Endothelial cell (in vitro differentiated cells): ENCODE measurements at regions not wholly inside any gene's neighbourhood (a gene's known extent, or its start where the extent isn't known, plus 50 kb on each side); places are given as distances from the start of the nearest gene placed in this dataset.

ENCODE experiments used
- DNase-seq: peaks from one replicate; pipeline ENCODE4 v3.0.0; 2021; ENCODE audit warnings: low spot score
- H3K27ac Mint-ChIP-seq: one replicate; pipeline ENCODE4 v1.8.0; 2021; ENCODE audit warnings: mixed read lengths, inconsistent platforms; ENCODE audit not compliant: unreplicated experiment
- H3K27me3 Mint-ChIP-seq: one replicate; pipeline ENCODE4 v1.8.0; 2021; ENCODE audit warnings: mild to moderate bottlenecking, moderate library complexity, mixed read lengths, inconsistent platforms; ENCODE audit not compliant: unreplicated experiment
- H3K36me3 Mint-ChIP-seq: one replicate; pipeline ENCODE4 v1.8.0; 2021; ENCODE audit warnings: mild to moderate bottlenecking, low read depth, mixed read lengths, inconsistent platforms; ENCODE audit not compliant: unreplicated experiment
- H3K4me1 Mint-ChIP-seq: one replicate; pipeline ENCODE4 v1.8.0; 2021; ENCODE audit warnings: mild to moderate bottlenecking, mixed read lengths, inconsistent platforms; ENCODE audit not compliant: unreplicated experiment
- H3K4me3 Mint-ChIP-seq: one replicate; pipeline ENCODE4 v1.8.0; 2021; ENCODE audit warnings: mild to moderate bottlenecking, mixed read lengths, inconsistent platforms; ENCODE audit not compliant: unreplicated experiment
- H3K9me3 Mint-ChIP-seq: one replicate; pipeline ENCODE4 v1.8.0; 2021; ENCODE audit warnings: mixed read lengths, inconsistent platforms; ENCODE audit not compliant: unreplicated experiment
- TF ChIP-seq, protein P1 (sequence below): fragments of 200-600 bp; sonication (generic); IDR thresholded peaks from one replicate; pipeline ENCODE4 v1.5.0; 2021; ENCODE audit warnings: antibody characterized with exemption; ENCODE audit not compliant: unreplicated experiment

- no peak for DNase-seq
- H3K27me3 Mint-ChIP-seq, result peaks cover 5% of the 10 kb centered on the region
- no peak overlapping the region for H3K27ac Mint-ChIP-seq
- H3K36me3 Mint-ChIP-seq, result no peaks in the 10 kb centered on the region
- no peaks in the 10 kb centered on the region for H3K4me1 Mint-ChIP-seq
- peaks cover 6% of the 10 kb centered on the region for H3K9me3 Mint-ChIP-seq
- H3K4me3 Mint-ChIP-seq, result no peak overlapping the region
- TF ChIP-seq, protein P1, sequence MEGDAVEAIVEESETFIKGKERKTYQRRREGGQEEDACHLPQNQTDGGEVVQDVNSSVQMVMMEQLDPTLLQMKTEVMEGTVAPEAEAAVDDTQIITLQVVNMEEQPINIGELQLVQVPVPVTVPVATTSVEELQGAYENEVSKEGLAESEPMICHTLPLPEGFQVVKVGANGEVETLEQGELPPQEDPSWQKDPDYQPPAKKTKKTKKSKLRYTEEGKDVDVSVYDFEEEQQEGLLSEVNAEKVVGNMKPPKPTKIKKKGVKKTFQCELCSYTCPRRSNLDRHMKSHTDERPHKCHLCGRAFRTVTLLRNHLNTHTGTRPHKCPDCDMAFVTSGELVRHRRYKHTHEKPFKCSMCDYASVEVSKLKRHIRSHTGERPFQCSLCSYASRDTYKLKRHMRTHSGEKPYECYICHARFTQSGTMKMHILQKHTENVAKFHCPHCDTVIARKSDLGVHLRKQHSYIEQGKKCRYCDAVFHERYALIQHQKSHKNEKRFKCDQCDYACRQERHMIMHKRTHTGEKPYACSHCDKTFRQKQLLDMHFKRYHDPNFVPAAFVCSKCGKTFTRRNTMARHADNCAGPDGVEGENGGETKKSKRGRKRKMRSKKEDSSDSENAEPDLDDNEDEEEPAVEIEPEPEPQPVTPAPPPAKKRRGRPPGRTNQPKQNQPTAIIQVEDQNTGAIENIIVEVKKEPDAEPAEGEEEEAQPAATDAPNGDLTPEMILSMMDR, result no peak
These were observed 124.9 kb downstream of the UTP18 start for GRCh38 chr17:51385208-51385607.

- H3K36me3 Mint-ChIP-seq, result no peaks in the 10 kb centered on the region
- no peak overlapping the region for H3K4me3 Mint-ChIP-seq
- H3K4me1 Mint-ChIP-seq, result no peaks in the 10 kb centered on the region
- peaks cover 6% of the 10 kb centered on the region for H3K27me3 Mint-ChIP-seq
- no peak overlapping the region for H3K27ac Mint-ChIP-seq
- peaks cover 6% of the 10 kb centered on the region for H3K9me3 Mint-ChIP-seq
- no peak for DNase-seq
- TF ChIP-seq, protein P1, result no peak
These were observed 127.2 kb downstream of the UTP18 start for GRCh38 chr17:51387582-51387981.

DNA sequence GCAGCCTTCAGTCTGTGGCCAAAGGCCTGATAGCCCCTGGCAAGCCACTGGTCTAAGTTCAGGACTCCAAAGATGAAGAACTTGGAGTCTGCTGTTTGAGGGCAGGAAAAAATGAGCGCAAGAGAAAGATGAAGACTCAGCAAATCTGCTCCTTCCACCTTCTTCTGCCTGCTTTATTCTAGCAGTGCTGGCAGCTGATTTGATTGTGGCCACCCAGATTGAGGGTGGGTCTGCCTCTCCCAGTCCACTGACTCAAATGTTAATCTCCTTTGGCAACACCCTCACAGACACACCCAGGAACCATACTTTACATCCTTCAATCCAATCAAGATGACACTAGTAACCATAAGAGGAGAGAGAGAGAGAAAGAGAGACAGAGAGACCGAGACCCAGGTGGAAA is 127.6 kb downstream of the UTP18 start:
- DNase-seq, result no peak
- peaks cover 6% of the 10 kb centered on the region for H3K27me3 Mint-ChIP-seq
- H3K4me1 Mint-ChIP-seq, result no peaks in the 10 kb centered on the region
- H3K4me3 Mint-ChIP-seq, result no peak overlapping the region
- peaks cover 6% of the 10 kb centered on the region for H3K9me3 Mint-ChIP-seq
- TF ChIP-seq, protein P1, result no peak
- no peaks in the 10 kb centered on the region for H3K36me3 Mint-ChIP-seq
- H3K27ac Mint-ChIP-seq, result no peak overlapping the region

DNA sequence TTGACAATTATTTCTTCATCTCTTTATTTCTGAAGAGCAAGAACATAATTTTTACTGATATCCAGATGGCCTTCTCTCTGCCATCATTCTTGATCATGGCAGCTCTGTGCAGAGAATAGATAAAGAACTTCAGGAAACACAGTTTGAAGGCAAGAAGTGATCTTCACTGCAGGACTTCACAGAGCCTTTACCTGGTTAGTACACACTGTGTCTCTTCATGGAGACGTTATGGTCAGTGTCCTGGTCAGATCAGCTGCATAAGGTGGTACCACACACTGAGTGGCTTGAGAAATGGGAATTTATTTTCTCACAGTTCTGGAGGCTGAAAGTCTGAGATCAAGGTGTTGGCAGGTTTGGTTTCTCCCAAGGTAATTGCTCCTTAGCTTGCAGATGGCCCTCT is 129.5 kb downstream of the UTP18 start:
- Mint-ChIP-seq H3K27ac (no peak overlapping the region), H3K36me3 (no peaks in the 10 kb centered on the region), H3K27me3 (peaks cover 6% of the 10 kb centered on the region), H3K4me1 (no peaks in the 10 kb centered on the region), H3K4me3 (no peak overlapping the region), H3K9me3 (peaks cover 6% of the 10 kb centered on the region)
- DNase-seq, result no peak
- TF ChIP-seq, protein P1, result no peak

DNA sequence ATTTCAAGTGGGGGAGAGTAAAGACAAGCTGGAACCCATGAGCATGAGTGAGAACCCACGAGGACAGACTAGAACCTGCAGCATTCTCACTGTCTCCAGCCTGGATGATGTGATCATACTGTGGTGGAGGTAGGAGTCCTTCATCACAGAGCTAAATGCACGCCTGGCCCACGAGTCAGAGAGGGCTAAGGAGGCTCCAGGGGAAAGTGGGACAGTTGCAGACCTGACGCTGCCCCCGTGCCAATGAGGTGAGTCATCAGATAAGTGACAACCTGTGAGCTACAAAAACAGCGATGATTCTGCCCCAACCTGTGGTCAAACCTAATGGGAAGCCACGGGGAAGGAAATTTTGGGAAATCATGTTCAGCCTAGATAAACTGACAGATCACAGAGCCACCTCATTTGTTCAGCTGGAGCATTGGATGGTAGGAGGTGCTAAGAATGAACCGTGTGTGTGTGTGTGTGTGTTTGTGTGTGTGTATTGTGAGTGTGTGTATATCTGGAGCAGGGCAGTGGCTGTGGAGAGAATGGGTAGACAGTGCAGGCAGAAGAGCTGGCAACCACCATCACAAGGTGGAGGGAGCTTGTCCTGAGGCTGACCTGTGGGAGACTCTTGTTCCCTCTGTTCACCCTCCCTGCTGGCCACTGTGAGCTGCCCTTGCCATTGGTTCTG is 131.8 kb downstream of the UTP18 start:
- Mint-ChIP-seq H3K9me3 (peaks cover 5% of the 10 kb centered on the region), H3K27me3 (peaks cover 4% of the 10 kb centered on the region), H3K4me1 (no peaks in the 10 kb centered on the region), H3K27ac (no peak overlapping the region), H3K4me3 (no peak overlapping the region), H3K36me3 (no peaks in the 10 kb centered on the region)
- TF ChIP-seq, protein P1, result no peak
- DNase-seq, result no peak
